Ishikawa (cell line): ENCODE measurements at regions not wholly inside any gene's neighbourhood (a gene's known extent, or its start where the extent isn't known, plus 50 kb on each side); places are given as distances from the start of the nearest gene placed in this dataset.

Experiments used
- CREB1 ChIP-seq: IDR thresholded peaks from 2 replicates; pipeline ENCODE4 v1.6.1; 2012; ENCODE audit warnings: low read depth
- EP300 ChIP-seq: IDR thresholded peaks from 2 replicates; pipeline ENCODE4 v1.6.1; 2012; ENCODE audit warnings: borderline replicate concordance
- FOXM1 ChIP-seq: IDR thresholded peaks from 2 replicates; pipeline ENCODE4 v1.6.1; 2012; ENCODE audit warnings: low read depth, borderline replicate concordance
- RAD21 ChIP-seq: IDR thresholded peaks from 2 replicates; pipeline ENCODE4 v1.6.1; 2012; ENCODE audit warnings: low read depth
- TCF12 ChIP-seq: IDR thresholded peaks from 2 replicates; pipeline ENCODE4 v1.6.1; 2012; ENCODE audit warnings: low read depth
- TEAD4 ChIP-seq: IDR thresholded peaks from 2 replicates; pipeline ENCODE4 v1.6.1; 2012
- YY1 ChIP-seq: IDR thresholded peaks from 2 replicates; pipeline ENCODE4 v1.6.1; 2012; ENCODE audit warnings: low read depth

GRCh38 chr4:159604781-159605180 is 501.9 kb downstream of the RAPGEF2 start:
- TF ChIP-seq RAD21 (no peak), CREB1 (no peak), YY1 (no peak), TEAD4 (no peak), EP300 (no peak), TCF12 (no peak), FOXM1 (no peak)
